SKM-1 treated with dmso at 0.1 percent for 144 hours (cell line): ENCODE measurements at regions not wholly inside any gene's neighbourhood (a gene's known extent, or its start where the extent isn't known, plus 50 kb on each side); places are given as distances from the start of the nearest gene placed in this dataset.
"Not testable (repeated sequence)": the region's sequence is repeated elsewhere in the genome, so short reads cannot be mapped to it uniquely, and the experiment has no call there.

Source experiments
- DNase-seq: peaks from one replicate; lab custom pipeline; 2025; ENCODE audit not compliant: unreplicated experiment; lab: John Stamatoyannopoulos, UW

- no peak for DNase-seq
These were observed 55.1 kb downstream of the TTC6 start for GRCh38 chr14:37650356-37651037.

- DNase-seq: no peak
These were observed 56.6 kb downstream of the TTC6 start for GRCh38 chr14:37652042-37652441.

- no peak for DNase-seq
These were observed 60.0 kb downstream of the TTC6 start for GRCh38 chr14:37655418-37655817.

GRCh38 chr14:37658156-37658555 lies 62.7 kb downstream of the TTC6 start:
- DNase-seq: no peak

- no peak for DNase-seq
These were observed 68.1 kb downstream of the TTC6 start for GRCh38 chr14:37663498-37663897.

GRCh38 chr14:37665479-37665878 lies 70.0 kb downstream of the TTC6 start:
- no peak for DNase-seq

GRCh38 chr14:37665951-37666350 lies 70.5 kb downstream of the TTC6 start:
- DNase-seq: no peak

- DNase-seq: no peak
These were observed 73.2 kb downstream of the TTC6 start for GRCh38 chr14:37668646-37669045.

GRCh38 chr14:37669242-37669641 lies 73.8 kb downstream of the TTC6 start:
- DNase-seq: no peak

GRCh38 chr14:37673439-37673838 lies 78.0 kb downstream of the TTC6 start:
- DNase-seq: no peak

GRCh38 chr14:37678916-37679315 lies 83.5 kb downstream of the TTC6 start:
- no peak for DNase-seq

GRCh38 chr14:37681486-37681885 lies 86.1 kb downstream of the TTC6 start:
- no peak for DNase-seq

GRCh38 chr14:37692680-37693079 lies 97.3 kb downstream of the TTC6 start:
- not testable (repeated sequence) for DNase-seq

- DNase-seq: not testable (repeated sequence)
These were observed 98.0 kb downstream of the TTC6 start for GRCh38 chr14:37693420-37693819.

GRCh38 chr14:37695866-37696265 lies 100.4 kb downstream of the TTC6 start:
- DNase-seq: no peak

GRCh38 chr14:37697489-37698121 lies 102.2 kb downstream of the TTC6 start:
- no peak for DNase-seq

- DNase-seq: no peak
These were observed 103.7 kb downstream of the TTC6 start for GRCh38 chr14:37698840-37699777.

GRCh38 chr14:37707716-37708115 lies 112.3 kb downstream of the TTC6 start:
- no peak for DNase-seq

- no peak for DNase-seq
These were observed 113.1 kb downstream of the TTC6 start for GRCh38 chr14:37708481-37708880.

GRCh38 chr14:37709419-37710195 lies 114.2 kb downstream of the TTC6 start:
- no peak for DNase-seq

GRCh38 chr14:37711356-37711830 lies 116.0 kb downstream of the TTC6 start:
- no peak for DNase-seq
